SK-N-SH (cell line): ENCODE measurements at regions not wholly inside any gene's neighbourhood (a gene's known extent, or its start where the extent isn't known, plus 50 kb on each side); places are given as distances from the start of the nearest gene placed in this dataset.

Source experiments
- CTCF ChIA-PET: fragments of 300-600, 350-600 bp; formaldehyde crosslinking; extraction: SDS; loops from one replicate; lab custom pipeline; 2021; lab: Yijun Ruan, JAX
- POLR2A ChIA-PET: fragments of 350-600 bp; sonication (Branson Sonifier 250); formaldehyde crosslinking; extraction: SDS; loops from one replicate; lab custom pipeline; 2020; ENCODE audit warnings: antibody characterized with exemption, inconsistent platforms; lab: Yijun Ruan, JAX
- DNase-seq: peaks from one replicate; pipeline ENCODE4 v3.0.0; 2012
- H2AFZ ChIP-seq: fragments of 200-600 bp; sonication (generic); 2 replicates; pipeline ENCODE4 v1.8.1; 2016; ENCODE audit warnings: antibody characterized with exemption, mild to moderate bottlenecking, low read depth
- H3F3A ChIP-seq: fragments of 200-600 bp; sonication (generic); replicated peaks from 2 replicates; pipeline ENCODE3; 2016; ENCODE audit warnings: antibody characterized with exemption, mild to moderate bottlenecking; ENCODE audit not compliant: insufficient read depth
- H3K27ac ChIP-seq, 2 experiments: fragments of 200-500 bp in 1 of 2; fragments of 200-600 bp in 1 of 2; sonication (Bioruptor generic) in 1 of 2; sonication (generic), shearing (Covaris generic) in 1 of 2; 2 replicates each; pipeline versions ENCODE4 v1.5.1 to v1.6.1; 2014 to 2016; ENCODE audit warnings: low read depth in 2 of 2, inconsistent platforms in 1 of 2, low read length in 1 of 2, mild to moderate bottlenecking in 1 of 2, mixed read lengths in 1 of 2
- H3K27me3 ChIP-seq: fragments of 200-600 bp; sonication (generic), shearing (Covaris generic); 2 replicates; pipeline ENCODE4 v1.6.1; 2016; ENCODE audit warnings: mixed run types; ENCODE audit not compliant: insufficient read depth
- H3K36me3 ChIP-seq, 2 experiments: fragments of 200-500 bp in 1 of 2; fragments of 200-600 bp in 1 of 2; sonication (Bioruptor generic) in 1 of 2; sonication (generic) in 1 of 2; replicated peaks in 1 of 2; 2 replicates each; pipeline versions ENCODE3 to v1.5.1; 2014 to 2016; ENCODE audit warnings: low read length in 1 of 2, mild to moderate bottlenecking in 1 of 2; ENCODE audit not compliant: insufficient read depth in 2 of 2, control insufficient read depth in 1 of 2
- H3K4me1 ChIP-seq, 2 experiments: fragments of 200-500 bp in 1 of 2; fragments of 200-600 bp in 1 of 2; sonication (Bioruptor generic) in 1 of 2; sonication (generic), shearing (Covaris generic) in 1 of 2; 2 replicates each; pipeline versions ENCODE4 v1.5.1 to v1.6.1; 2014 to 2016; ENCODE audit warnings: low read depth in 1 of 2, low read length in 1 of 2, mixed run types in 1 of 2; ENCODE audit not compliant: insufficient read depth in 2 of 2, control insufficient read depth in 1 of 2
- H3K4me2 ChIP-seq: fragments of 200-600 bp; sonication (generic), shearing (Covaris generic); 2 replicates; pipeline ENCODE4 v1.6.1; 2017; ENCODE audit warnings: mixed run types
- H3K4me3 ChIP-seq, 2 experiments: fragments of 200-500 bp in 1 of 2; fragments of 200-600 bp in 1 of 2; sonication (Bioruptor generic) in 1 of 2; sonication (generic), shearing (Covaris generic) in 1 of 2; 2 replicates each; pipeline versions ENCODE4 v1.5.1 to v1.8.1; 2014 to 2016; ENCODE audit warnings: low read depth in 2 of 2, inconsistent platforms in 1 of 2, low read length in 1 of 2, mild to moderate bottlenecking in 1 of 2, mixed read lengths in 1 of 2, moderate library complexity in 1 of 2
- H3K79me2 ChIP-seq: fragments of 200-600 bp; sonication (generic); 2 replicates; pipeline ENCODE4 v1.8.1; 2017; ENCODE audit warnings: mild to moderate bottlenecking; ENCODE audit not compliant: insufficient read depth
- H3K9ac ChIP-seq: fragments of 200-600 bp; sonication (generic); 2 replicates; pipeline ENCODE4 v1.6.1; 2017; ENCODE audit warnings: mixed run types
- H3K9me2 ChIP-seq: fragments of 200-600 bp; sonication (generic); 2 replicates; pipeline ENCODE4 v1.6.1; 2017; ENCODE audit warnings: mixed run types
- H3K9me3 ChIP-seq: fragments of 200-600 bp; sonication (generic); 2 replicates; pipeline ENCODE4 v1.6.1; 2017; ENCODE audit warnings: mixed run types, mild to moderate bottlenecking, moderate library complexity
- H4K20me1 ChIP-seq: fragments of 200-600 bp; sonication (generic); 2 replicates; pipeline ENCODE4 v1.6.1; 2017; ENCODE audit warnings: mild to moderate bottlenecking, mixed run types; ENCODE audit not compliant: insufficient read depth
- CHD2 ChIP-seq: fragments of 150-350 bp; IDR thresholded peaks from 2 replicates; pipeline ENCODE4 v1.6.1; 2018; ENCODE audit warnings: low read length; ENCODE audit not compliant: partially characterized antibody
- EP300 ChIP-seq, 2 experiments: IDR thresholded peaks; 2 replicates each; pipeline versions ENCODE4 v1.4.0 to v1.6.1; 2012; ENCODE audit warnings: borderline replicate concordance in 1 of 2, low read depth in 1 of 2, low read length in 1 of 2
- FOSL2 ChIP-seq: IDR thresholded peaks from 2 replicates; pipeline ENCODE4 v1.4.0; 2012; ENCODE audit warnings: low read depth, mild to moderate bottlenecking, moderate library complexity, borderline replicate concordance
- FOXJ3 ChIP-seq: sonication (generic); formaldehyde crosslinking; IDR thresholded peaks from 2 replicates; pipeline ENCODE4 v1.5.1; 2020; ENCODE audit warnings: mild to moderate bottlenecking, missing genetic modification reagents
- FOXM1 ChIP-seq: IDR thresholded peaks from 2 replicates; pipeline ENCODE4 v1.4.0; 2012; ENCODE audit warnings: low read depth, mild to moderate bottlenecking
- GABPA ChIP-seq: IDR thresholded peaks from 2 replicates; pipeline ENCODE4 v1.4.0; 2012; ENCODE audit warnings: low read depth, mild to moderate bottlenecking
- GATA2 ChIP-seq: sonication (generic); formaldehyde crosslinking; IDR thresholded peaks from 2 replicates; pipeline ENCODE4 v1.5.0; 2020; ENCODE audit warnings: mild to moderate bottlenecking, missing genetic modification reagents
- JUND ChIP-seq: IDR thresholded peaks from 2 replicates; pipeline ENCODE4 v1.4.0; 2012
- MXI1 ChIP-seq: IDR thresholded peaks from 2 replicates; pipeline ENCODE4 v1.6.1; 2012; ENCODE audit warnings: mild to moderate bottlenecking, low read depth, low read length, improper control_type of control experiment
- RAD21 ChIP-seq: IDR thresholded peaks from 2 replicates; pipeline ENCODE4 v1.6.1; 2012; ENCODE audit warnings: mild to moderate bottlenecking, low read length
- SIN3A ChIP-seq: IDR thresholded peaks from 2 replicates; pipeline ENCODE4 v1.6.1; 2012; ENCODE audit warnings: low read depth, mild to moderate bottlenecking, low read length, moderate library complexity, borderline replicate concordance
- TEAD4 ChIP-seq: IDR thresholded peaks from 2 replicates; pipeline ENCODE4 v1.4.0; 2012; ENCODE audit warnings: mild to moderate bottlenecking, borderline replicate concordance; ENCODE audit not compliant: insufficient read depth
- YY1 ChIP-seq: IDR thresholded peaks from 2 replicates; pipeline ENCODE4 v1.4.0; 2012; ENCODE audit warnings: low read depth, mild to moderate bottlenecking
- WGBS: methylation state at CpG from one replicate; pipeline ENCODE4 v1.1.6; 2017; ENCODE audit warnings: low lambda C conversion rate; 5-methylcytosine and 5-hydroxymethylcytosine counted together
- TF ChIP-seq, protein P1 (sequence below): fragments of 200-600 bp; sonication (generic); IDR thresholded peaks from 2 replicates; pipeline ENCODE4 v1.6.1; 2017; ENCODE audit warnings: antibody characterized with exemption, mild to moderate bottlenecking, moderate library complexity
- TF ChIP-seq, protein P2 (sequence below): fragments of 150-350 bp; IDR thresholded peaks from 2 replicates; pipeline ENCODE4 v1.6.1; 2016; ENCODE audit warnings: mild to moderate bottlenecking, low read depth, low read length
- TF ChIP-seq, protein P3 (sequence below): IDR thresholded peaks from 2 replicates; pipeline ENCODE4 v1.4.0; 2012; ENCODE audit warnings: low read depth

DNA sequence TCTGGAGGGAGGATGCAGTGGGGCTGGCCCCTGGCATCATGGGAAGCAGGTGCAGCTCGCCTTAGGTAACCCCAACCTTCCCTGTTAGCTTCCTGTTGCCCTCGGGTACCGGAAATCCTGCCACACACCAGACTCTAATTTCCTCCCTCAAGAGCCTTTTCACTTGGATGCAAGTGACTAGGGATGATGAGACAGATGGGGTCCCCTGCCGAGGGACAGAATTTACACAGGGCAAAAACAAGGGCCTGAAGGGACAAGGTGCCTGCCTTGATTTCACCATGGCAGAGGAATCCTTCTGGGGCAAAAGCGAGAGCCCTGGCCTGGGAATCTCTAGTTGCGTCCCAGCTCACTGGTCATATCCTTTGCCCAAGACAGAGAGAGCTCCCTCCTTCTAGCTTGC is 263.1 kb downstream of the LOXHD1 start (continued):
- no peak for TF ChIP-seq TEAD4
- TF ChIP-seq JUND, result no peak
- TF ChIP-seq, all 33 proteins: peak for 0

DNA sequence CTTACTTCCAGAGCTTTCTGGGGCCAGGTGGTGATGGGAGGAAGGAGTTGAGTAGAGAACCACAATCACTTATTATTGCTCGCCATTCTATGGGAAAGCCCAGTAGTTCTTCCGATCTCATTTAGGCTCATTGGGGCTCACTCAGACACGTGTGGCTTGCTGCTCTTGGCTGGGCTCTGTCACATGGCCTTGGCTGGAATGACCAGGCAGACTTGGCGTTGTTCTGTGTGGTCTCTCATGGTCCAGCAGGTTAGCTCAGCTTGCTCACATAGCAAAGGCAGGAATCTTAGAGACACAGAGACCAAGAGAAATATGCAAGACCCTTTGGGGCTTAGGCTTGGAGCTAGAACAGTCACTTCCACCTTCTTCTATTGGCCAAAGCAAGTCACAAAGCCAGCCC is 261.2 kb downstream of the LOXHD1 start:
- POLR2A ChIA-PET, result no interaction called here
- Histone ChIP-seq H3K4me1 (peaks cover 0 to 22% of the 10 kb centered on the region in 2 experiments; a peak in 1 of 4 replicates), H2AFZ (no peak overlapping the region), H3K36me3 (no peaks in the 10 kb centered on the region), H3K79me2 (no peaks in the 10 kb centered on the region), H3K4me2 (no peak overlapping the region), H3K27me3 (no peaks in the 10 kb centered on the region), H3F3A (no peaks in the 10 kb centered on the region), H3K9me3 (no peaks in the 10 kb centered on the region), H4K20me1 (no peaks in the 10 kb centered on the region), H3K9ac (no peak overlapping the region), H3K9me2 (no peaks in the 10 kb centered on the region), H3K4me3 (no peak overlapping the region), H3K27ac (no peak overlapping the region)
- DNase-seq, result no peak
- no peak for TF ChIP-seq RAD21
- no peak for TF ChIP-seq FOXJ3 (CRISPR knock-in tag)
- TF ChIP-seq FOSL2, result no peak
- TF ChIP-seq FOXM1, result no peak
- no peak for TF ChIP-seq EP300 (IDR thresholded peaks at IDR 0.05; ENCODE audit: borderline replicate concordance in 1 of 2, low read depth in 1 of 2, low read length in 1 of 2)
- TF ChIP-seq MXI1, result no peak
- no peak for TF ChIP-seq GABPA
- TF ChIP-seq, protein P1, sequence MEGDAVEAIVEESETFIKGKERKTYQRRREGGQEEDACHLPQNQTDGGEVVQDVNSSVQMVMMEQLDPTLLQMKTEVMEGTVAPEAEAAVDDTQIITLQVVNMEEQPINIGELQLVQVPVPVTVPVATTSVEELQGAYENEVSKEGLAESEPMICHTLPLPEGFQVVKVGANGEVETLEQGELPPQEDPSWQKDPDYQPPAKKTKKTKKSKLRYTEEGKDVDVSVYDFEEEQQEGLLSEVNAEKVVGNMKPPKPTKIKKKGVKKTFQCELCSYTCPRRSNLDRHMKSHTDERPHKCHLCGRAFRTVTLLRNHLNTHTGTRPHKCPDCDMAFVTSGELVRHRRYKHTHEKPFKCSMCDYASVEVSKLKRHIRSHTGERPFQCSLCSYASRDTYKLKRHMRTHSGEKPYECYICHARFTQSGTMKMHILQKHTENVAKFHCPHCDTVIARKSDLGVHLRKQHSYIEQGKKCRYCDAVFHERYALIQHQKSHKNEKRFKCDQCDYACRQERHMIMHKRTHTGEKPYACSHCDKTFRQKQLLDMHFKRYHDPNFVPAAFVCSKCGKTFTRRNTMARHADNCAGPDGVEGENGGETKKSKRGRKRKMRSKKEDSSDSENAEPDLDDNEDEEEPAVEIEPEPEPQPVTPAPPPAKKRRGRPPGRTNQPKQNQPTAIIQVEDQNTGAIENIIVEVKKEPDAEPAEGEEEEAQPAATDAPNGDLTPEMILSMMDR, result no peak
- TF ChIP-seq YY1, result no peak
- no peak for TF ChIP-seq TEAD4
- no peak for TF ChIP-seq SIN3A
- TF ChIP-seq CHD2, result no peak
- TF ChIP-seq, protein P2, sequence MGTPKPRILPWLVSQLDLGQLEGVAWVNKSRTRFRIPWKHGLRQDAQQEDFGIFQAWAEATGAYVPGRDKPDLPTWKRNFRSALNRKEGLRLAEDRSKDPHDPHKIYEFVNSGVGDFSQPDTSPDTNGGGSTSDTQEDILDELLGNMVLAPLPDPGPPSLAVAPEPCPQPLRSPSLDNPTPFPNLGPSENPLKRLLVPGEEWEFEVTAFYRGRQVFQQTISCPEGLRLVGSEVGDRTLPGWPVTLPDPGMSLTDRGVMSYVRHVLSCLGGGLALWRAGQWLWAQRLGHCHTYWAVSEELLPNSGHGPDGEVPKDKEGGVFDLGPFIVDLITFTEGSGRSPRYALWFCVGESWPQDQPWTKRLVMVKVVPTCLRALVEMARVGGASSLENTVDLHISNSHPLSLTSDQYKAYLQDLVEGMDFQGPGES, result no peak
- TF ChIP-seq GATA2 (CRISPR knock-in tag), result no peak
- TF ChIP-seq, protein P3, sequence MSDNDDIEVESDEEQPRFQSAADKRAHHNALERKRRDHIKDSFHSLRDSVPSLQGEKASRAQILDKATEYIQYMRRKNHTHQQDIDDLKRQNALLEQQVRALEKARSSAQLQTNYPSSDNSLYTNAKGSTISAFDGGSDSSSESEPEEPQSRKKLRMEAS, result no peak
- WGBS, result 68% methylated on average over 3 of the region's 4 CpGs
- CTCF ChIA-PET, result interaction anchor here (1.1 to 2.1 kb wide), 3 partner anchors 46 to 227 kb away, joined by 3 to 5 read pairs (median 4); a partner anchor contains a TSS
